Activated B cell treated with CpG ODN at 0.5 μM for 24 hours (primary cell): ENCODE measurements at regions not wholly inside any gene's neighbourhood (a gene's known extent, or its start where the extent isn't known, plus 50 kb on each side); places are given as distances from the start of the nearest gene placed in this dataset.

ENCODE experiments used
- ATAC-seq: fragments of 200-7000 bp; cut with Tn5 transposase; one replicate; pipeline ENCODE4 v1.10.0; 2021; ENCODE audit warnings: low read depth, mild to moderate bottlenecking, moderate library complexity
- CTCF ChIA-PET: fragments of 350-600 bp; sonication (Branson Sonifier 250); formaldehyde crosslinking; loops from one replicate; lab custom pipeline; 2021; ENCODE audit warnings: antibody characterized with exemption; lab: Charles Lee
- POLR2A ChIA-PET: fragments of 350-600 bp; sonication (Branson Sonifier 250); formaldehyde crosslinking; loops from one replicate; lab custom pipeline; 2021; ENCODE audit warnings: antibody characterized with exemption; lab: Charles Lee
- DNase-seq: peaks from one replicate; pipeline ENCODE4 v3.0.0; 2022
- H3K27ac Mint-ChIP-seq: one replicate; pipeline ENCODE4 v1.8.0; 2020; ENCODE audit warnings: mixed read lengths
- H3K27me3 Mint-ChIP-seq: one replicate; pipeline ENCODE4 v1.8.0; 2021; ENCODE audit warnings: mixed read lengths
- H3K36me3 Mint-ChIP-seq: one replicate; pipeline ENCODE4 v1.8.0; 2021; ENCODE audit warnings: low read depth, mixed read lengths
- H3K4me1 Mint-ChIP-seq: one replicate; pipeline ENCODE4 v1.8.0; 2021; ENCODE audit warnings: mixed read lengths
- H3K4me3 Mint-ChIP-seq: one replicate; pipeline ENCODE4 v1.8.0; 2020; ENCODE audit warnings: mild to moderate bottlenecking, mixed read lengths
- H3K9me3 Mint-ChIP-seq: one replicate; pipeline ENCODE4 v1.8.0; 2020; ENCODE audit warnings: mixed read lengths
- intact Hi-C: fragments of 100-400 bp; cut with micrococcal nuclease; formaldehyde crosslinking; loops from one replicate; pipeline ENCODE4 v1.15.1; 2024
- TF ChIP-seq, protein P1 (sequence below): fragments of 200-600 bp; IDR thresholded peaks from one replicate; pipeline ENCODE4 v1.8.0; 2022; ENCODE audit warnings: antibody characterized with exemption, mild to moderate bottlenecking

DNA sequence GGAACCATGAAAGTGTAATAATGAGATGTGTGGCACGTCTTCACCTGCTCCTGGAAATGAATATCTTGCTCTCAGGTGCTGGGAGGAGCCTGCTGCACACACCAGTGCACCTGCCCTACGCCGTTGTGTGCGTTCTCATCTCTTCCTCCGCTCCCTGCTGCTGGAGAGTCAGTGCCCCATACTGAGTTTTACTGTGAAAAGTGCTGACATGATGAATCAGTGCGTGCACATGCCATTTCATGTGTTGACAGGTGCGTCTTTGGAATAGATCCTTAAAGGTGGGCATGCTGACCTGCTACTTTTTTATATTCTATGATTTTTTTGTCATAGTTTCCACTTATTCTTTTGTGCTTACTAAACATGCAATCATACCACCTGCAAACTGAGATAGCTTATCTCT is 1015.8 kb downstream of the BRD1 start:
- H3K4me3 Mint-ChIP-seq, result no peak overlapping the region
- ATAC-seq, result no peak
- ChIA-PET CTCF (no interaction called here), POLR2A (no interaction called here)
- no peak for DNase-seq
- H3K27me3 Mint-ChIP-seq, result peaks cover 1% of the 10 kb centered on the region
- TF ChIP-seq, protein P1, sequence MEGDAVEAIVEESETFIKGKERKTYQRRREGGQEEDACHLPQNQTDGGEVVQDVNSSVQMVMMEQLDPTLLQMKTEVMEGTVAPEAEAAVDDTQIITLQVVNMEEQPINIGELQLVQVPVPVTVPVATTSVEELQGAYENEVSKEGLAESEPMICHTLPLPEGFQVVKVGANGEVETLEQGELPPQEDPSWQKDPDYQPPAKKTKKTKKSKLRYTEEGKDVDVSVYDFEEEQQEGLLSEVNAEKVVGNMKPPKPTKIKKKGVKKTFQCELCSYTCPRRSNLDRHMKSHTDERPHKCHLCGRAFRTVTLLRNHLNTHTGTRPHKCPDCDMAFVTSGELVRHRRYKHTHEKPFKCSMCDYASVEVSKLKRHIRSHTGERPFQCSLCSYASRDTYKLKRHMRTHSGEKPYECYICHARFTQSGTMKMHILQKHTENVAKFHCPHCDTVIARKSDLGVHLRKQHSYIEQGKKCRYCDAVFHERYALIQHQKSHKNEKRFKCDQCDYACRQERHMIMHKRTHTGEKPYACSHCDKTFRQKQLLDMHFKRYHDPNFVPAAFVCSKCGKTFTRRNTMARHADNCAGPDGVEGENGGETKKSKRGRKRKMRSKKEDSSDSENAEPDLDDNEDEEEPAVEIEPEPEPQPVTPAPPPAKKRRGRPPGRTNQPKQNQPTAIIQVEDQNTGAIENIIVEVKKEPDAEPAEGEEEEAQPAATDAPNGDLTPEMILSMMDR, result no peak
- H3K4me1 Mint-ChIP-seq, result no peaks in the 10 kb centered on the region
- intact Hi-C loops, result no loop called here
- no peaks in the 10 kb centered on the region for H3K9me3 Mint-ChIP-seq
- no peak overlapping the region for H3K27ac Mint-ChIP-seq
- no peaks in the 10 kb centered on the region for H3K36me3 Mint-ChIP-seq

DNA sequence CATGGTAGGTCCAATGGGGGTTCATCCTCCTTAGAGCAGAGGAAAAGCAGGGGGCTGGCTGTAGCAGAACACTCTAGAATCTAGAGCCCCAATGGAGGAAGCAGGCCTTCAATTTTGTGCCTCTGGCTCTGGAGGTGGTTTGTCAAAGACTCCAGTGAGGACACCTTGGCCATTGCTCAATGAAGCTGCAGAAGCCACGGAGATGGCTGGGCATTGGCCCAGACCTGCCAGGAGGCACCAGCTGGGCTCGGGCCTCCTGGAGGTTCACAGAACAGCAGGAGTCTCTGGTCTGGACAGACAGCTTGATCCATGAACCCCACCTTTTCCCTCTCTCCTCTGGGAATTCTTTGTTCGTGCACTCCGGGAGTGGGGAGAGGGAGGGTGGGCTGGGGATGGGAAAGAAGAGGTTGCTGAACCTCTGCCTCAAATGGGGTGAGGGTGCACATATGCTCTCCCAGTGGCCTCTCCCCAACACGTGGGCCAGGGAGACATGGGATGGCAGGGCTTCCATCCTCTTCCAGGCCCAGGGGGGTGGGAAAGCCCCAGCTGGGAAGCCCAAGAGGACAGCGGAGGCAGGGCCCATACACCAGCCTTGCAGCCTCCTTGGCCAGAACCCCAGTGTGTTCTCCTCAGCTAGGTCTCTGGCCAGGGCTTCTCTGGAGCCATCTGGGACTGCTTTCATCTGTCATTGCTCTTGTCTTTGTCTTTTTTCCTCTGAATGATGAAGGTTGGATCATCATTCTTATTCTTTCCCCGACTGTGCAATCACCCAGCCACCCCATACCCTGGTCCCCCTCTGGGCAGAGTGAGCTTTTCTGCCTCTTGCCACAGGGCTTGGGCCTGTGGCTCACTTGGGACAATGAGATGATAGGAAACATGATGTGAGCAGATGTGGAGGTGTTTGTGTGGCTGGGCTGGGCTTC is 1019.4 kb downstream of the BRD1 start:
- no peak overlapping the region for H3K4me3 Mint-ChIP-seq
- ChIA-PET CTCF (no interaction called here), POLR2A (no interaction called here)
- no peaks in the 10 kb centered on the region for H3K36me3 Mint-ChIP-seq
- DNase-seq (no peak), ATAC-seq (no peak)
- H3K4me1 Mint-ChIP-seq, result no peaks in the 10 kb centered on the region
- intact Hi-C loops, result no loop called here
- peaks cover 1% of the 10 kb centered on the region for H3K27me3 Mint-ChIP-seq
- TF ChIP-seq, protein P1, result no peak
- no peaks in the 10 kb centered on the region for H3K9me3 Mint-ChIP-seq
- H3K27ac Mint-ChIP-seq, result no peak overlapping the region

DNA sequence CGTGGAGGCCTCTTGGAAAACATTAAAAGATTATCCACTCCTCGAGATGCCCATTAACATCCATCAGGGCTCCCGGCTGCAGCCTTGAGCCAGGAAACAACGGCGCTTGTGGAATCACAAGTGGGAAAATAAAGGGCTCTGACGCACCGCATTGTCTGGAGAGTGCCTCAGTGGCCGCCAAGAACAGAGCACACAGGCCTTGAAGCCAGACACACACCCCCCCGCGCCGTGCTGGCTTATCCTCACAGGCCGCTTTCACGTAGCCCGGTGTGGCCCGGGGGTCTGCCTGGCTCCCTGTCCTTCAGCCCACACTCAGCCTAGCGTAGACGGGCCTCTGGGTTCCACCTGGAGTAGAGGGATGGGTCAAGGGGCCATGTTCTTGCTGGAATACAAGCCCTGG is 1020.5 kb downstream of the BRD1 start:
- CTCF ChIA-PET, result no interaction called here
- Mint-ChIP-seq H3K27me3 (peaks cover 1% of the 10 kb centered on the region), H3K27ac (no peak overlapping the region), H3K9me3 (no peaks in the 10 kb centered on the region), H3K36me3 (no peaks in the 10 kb centered on the region), H3K4me1 (no peaks in the 10 kb centered on the region), H3K4me3 (no peak overlapping the region)
- ATAC-seq (no peak), DNase-seq (no peak)
- POLR2A ChIA-PET, result no interaction called here
- TF ChIP-seq, protein P1, result no peak
- intact Hi-C loops, result no loop called here

DNA sequence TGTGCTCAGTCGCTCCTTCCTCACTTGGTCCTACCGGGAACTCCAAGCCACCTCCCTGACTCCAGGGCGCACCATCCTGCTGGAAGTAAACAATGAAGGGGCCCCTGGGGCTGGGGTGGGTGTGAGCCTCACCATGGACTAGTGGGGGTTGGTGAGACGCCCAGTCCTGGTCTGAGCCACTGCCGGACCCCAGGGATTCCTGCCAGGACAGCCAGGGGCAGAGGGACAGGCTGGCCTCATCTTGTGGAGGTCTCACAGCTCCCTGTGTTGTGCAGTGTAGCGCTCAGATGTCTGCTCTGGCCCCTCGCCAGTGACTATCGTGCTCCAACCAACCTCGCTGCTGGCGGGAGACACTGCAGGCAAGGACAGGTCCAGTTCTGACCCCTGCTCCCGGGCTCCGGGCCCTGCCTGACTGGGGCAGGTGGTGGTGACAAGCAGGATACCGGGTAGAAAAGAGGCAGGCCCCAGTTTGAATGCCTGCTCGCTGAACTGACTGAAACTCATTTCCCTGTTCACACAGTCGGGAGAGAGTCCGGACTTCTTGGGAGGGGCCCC is 1021.4 kb downstream of the BRD1 start:
- ATAC-seq, result no peak
- H3K4me1 Mint-ChIP-seq, result no peaks in the 10 kb centered on the region
- H3K27me3 Mint-ChIP-seq, result peaks cover 1% of the 10 kb centered on the region
- no peaks in the 10 kb centered on the region for H3K9me3 Mint-ChIP-seq
- H3K27ac Mint-ChIP-seq, result no peak overlapping the region
- no peaks in the 10 kb centered on the region for H3K36me3 Mint-ChIP-seq
- no peak overlapping the region for H3K4me3 Mint-ChIP-seq
- CTCF ChIA-PET, result no interaction called here
- DNase-seq, result no peak
- POLR2A ChIA-PET, result no interaction called here
- intact Hi-C loops, result no loop called here
- TF ChIP-seq, protein P1, result no peak

DNA sequence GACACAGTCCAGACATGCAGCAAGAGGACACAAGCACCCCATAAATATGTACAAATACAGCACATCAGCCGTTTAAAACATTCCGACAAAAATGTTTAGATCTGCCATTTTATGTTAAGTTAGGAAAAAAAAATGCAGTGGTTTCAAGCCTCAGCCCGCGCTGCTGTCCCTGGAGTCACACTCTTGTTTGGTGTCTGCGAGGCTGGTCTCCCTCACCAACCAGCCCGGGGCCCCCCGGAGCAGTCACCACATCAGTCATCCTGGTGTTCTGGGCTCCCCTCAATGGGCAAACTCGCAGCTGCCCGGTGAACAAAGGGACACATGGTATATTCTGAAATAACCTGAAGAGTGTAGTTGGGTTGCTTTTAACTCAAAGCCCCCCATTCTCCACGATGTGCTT is 1022.2 kb downstream of the BRD1 start:
- ChIA-PET POLR2A (no interaction called here), CTCF (no interaction called here)
- no peak for ATAC-seq
- no peak for DNase-seq
- TF ChIP-seq, protein P1, result no peak
- Mint-ChIP-seq H3K4me3 (no peak overlapping the region), H3K27ac (no peak overlapping the region), H3K4me1 (no peaks in the 10 kb centered on the region), H3K36me3 (no peaks in the 10 kb centered on the region), H3K9me3 (no peaks in the 10 kb centered on the region), H3K27me3 (no peaks in the 10 kb centered on the region)
- intact Hi-C loops, result no loop called here
